ENCODE measurements at regions not wholly inside any gene's neighbourhood (a gene's known extent, or its start where the extent isn't known, plus 50 kb on each side); places are given as distances from the start of the nearest gene placed in this dataset.
"Not testable (repeated sequence)": the region's sequence is repeated elsewhere in the genome, so short reads cannot be mapped to it uniquely, and the experiment has no call there.

GRCh38 chr21:22288885-22289499, 1290.8 kb downstream of the NCAM2 start:
- DNase-seq (ENCODE audit: low spot score), result no peak

GRCh38 chr21:22292144-22292543, 1293.9 kb downstream of the NCAM2 start:
- no peak for DNase-seq (ENCODE audit: low spot score)

GRCh38 chr21:22297575-22297974, 1299.4 kb downstream of the NCAM2 start:
- DNase-seq (ENCODE audit: low spot score), result no peak

- DNase-seq (ENCODE audit: low spot score), result no peak
These were observed 1313.7 kb downstream of the NCAM2 start for GRCh38 chr21:22311741-22312462.

- DNase-seq (ENCODE audit: low spot score), result no peak
These were observed 1316.8 kb downstream of the NCAM2 start for GRCh38 chr21:22314963-22315362.

- no peak for DNase-seq (ENCODE audit: low spot score)
These were observed 1321.2 kb downstream of the NCAM2 start for GRCh38 chr21:22319435-22319834.

GRCh38 chr21:22342889-22343288, 1344.7 kb downstream of the NCAM2 start:
- DNase-seq (ENCODE audit: low spot score), result peak; percentile 39

- DNase-seq (ENCODE audit: low spot score), result no peak
These were observed 1345.1 kb downstream of the NCAM2 start for GRCh38 chr21:22343303-22343702.

GRCh38 chr21:22343721-22344120, 1345.5 kb downstream of the NCAM2 start:
- no peak for DNase-seq (ENCODE audit: low spot score)

GRCh38 chr21:22345624-22346023, 1347.4 kb downstream of the NCAM2 start:
- no peak for DNase-seq (ENCODE audit: low spot score)

GRCh38 chr21:22346576-22346975, 1348.4 kb downstream of the NCAM2 start:
- no peak for DNase-seq (ENCODE audit: low spot score)

- no peak for DNase-seq (ENCODE audit: low spot score)
These were observed 1352.9 kb downstream of the NCAM2 start for GRCh38 chr21:22351076-22351475.

GRCh38 chr21:22352088-22352487, 1353.9 kb downstream of the NCAM2 start:
- DNase-seq (ENCODE audit: low spot score), result no peak

- DNase-seq (ENCODE audit: low spot score), result no peak
These were observed 1357.7 kb downstream of the NCAM2 start for GRCh38 chr21:22355949-22356348.

- DNase-seq (ENCODE audit: low spot score), result no peak
These were observed 1358.5 kb downstream of the NCAM2 start for GRCh38 chr21:22356663-22357062.

GRCh38 chr21:22359599-22359998, 1361.4 kb downstream of the NCAM2 start:
- not testable (repeated sequence) for DNase-seq (ENCODE audit: low spot score)

GRCh38 chr21:22363504-22363903, 1365.3 kb downstream of the NCAM2 start:
- DNase-seq (ENCODE audit: low spot score), result no peak

- DNase-seq (ENCODE audit: low spot score), result no peak
These were observed 1366.0 kb downstream of the NCAM2 start for GRCh38 chr21:22364163-22364562.

GRCh38 chr21:22374218-22374969, 1376.2 kb downstream of the NCAM2 start:
- no peak for DNase-seq (ENCODE audit: low spot score)

GRCh38 chr21:22377795-22378194, 1379.6 kb downstream of the NCAM2 start:
- not testable (repeated sequence) for DNase-seq (ENCODE audit: low spot score)

- no peak for DNase-seq (ENCODE audit: low spot score)
These were observed 1395.1 kb downstream of the NCAM2 start for GRCh38 chr21:22393324-22393723.

GRCh38 chr21:22395965-22396364, 1397.8 kb downstream of the NCAM2 start:
- no peak for DNase-seq (ENCODE audit: low spot score)

Measured in NAMALWA (cell line).